ENCODE measurements at regions not wholly inside any gene's neighbourhood (a gene's known extent, or its start where the extent isn't known, plus 50 kb on each side); places are given as distances from the start of the nearest gene placed in this dataset.

DNA sequence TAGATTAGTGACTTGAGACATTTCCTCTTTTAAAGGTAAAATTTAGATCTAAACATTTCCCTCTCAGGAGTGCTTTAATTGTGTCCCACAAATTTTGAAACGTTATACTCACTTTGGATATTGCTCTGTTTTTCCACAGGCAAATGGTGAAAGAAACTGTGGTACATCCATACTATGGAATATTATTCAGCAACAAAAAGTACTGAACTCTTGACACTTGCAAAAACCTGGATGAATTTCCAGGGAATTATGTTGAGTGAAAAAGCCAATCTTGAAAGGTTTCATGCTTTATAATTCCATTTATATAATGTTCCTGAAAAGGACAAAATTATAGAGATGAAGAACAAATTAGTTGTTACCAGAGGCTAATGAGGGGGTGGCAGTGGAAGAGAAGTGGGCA lies 153.3 kb upstream of the SVIL start:
- Histone ChIP-seq H3K14ac (ENCODE audit: insufficient read depth, low read length) (no peak overlapping the region), H2BK120ac (ENCODE audit: low read depth, low read length, poor library complexity, severe bottlenecking) (no peak overlapping the region), H3K23me2 (ENCODE audit: insufficient read length, low read depth, low read length, poor library complexity, severe bottlenecking) (no peaks in the 10 kb centered on the region), H3K27me3 (ENCODE audit: insufficient read depth, low read length) (no peaks in the 10 kb centered on the region), H2AFZ (ENCODE audit: low read length) (no peak overlapping the region), H3K4me1 (ENCODE audit: insufficient read depth, low read length) (no peaks in the 10 kb centered on the region), H2BK12ac (ENCODE audit: insufficient read length, low read depth, low read length) (no peak overlapping the region), H3T11ph (ENCODE audit: low read length) (no peak overlapping the region), H3K9me3 (ENCODE audit: control insufficient read depth, low read depth, low read length) (no peaks in the 10 kb centered on the region), H4K20me1 (ENCODE audit: control insufficient read depth, insufficient read depth, insufficient read length) (no peaks in the 10 kb centered on the region), H2BK15ac (ENCODE audit: low read depth, low read length) (no peak overlapping the region), H3K79me1 (ENCODE audit: insufficient read depth, low read depth, low read length, poor library complexity, severe bottlenecking) (no peaks in the 10 kb centered on the region), H4K91ac (ENCODE audit: insufficient read length, low read depth, low read length) (no peak overlapping the region), H3K4me2 (ENCODE audit: insufficient read depth, insufficient read length, low read length) (no peak overlapping the region), H4K8ac (replicated peaks; ENCODE audit: insufficient read length, low read depth, low read length) (no peak overlapping the region), H3K23ac (ENCODE audit: insufficient read length, low read depth, low read length) (no peak overlapping the region), H3K9ac (ENCODE audit: extremely low read depth, insufficient read length, low read length) (no peak overlapping the region), H3K4ac (ENCODE audit: low read depth, low read length) (no peak overlapping the region), H3K18ac (ENCODE audit: insufficient read length, low read depth, low read length) (no peak overlapping the region), H3K56ac (ENCODE audit: insufficient read length, low read depth, low read length) (no peak overlapping the region), H3K79me2 (ENCODE audit: insufficient read depth, low read length) (no peaks in the 10 kb centered on the region), H3K27ac (ENCODE audit: insufficient read length, low read depth, low read length) (no peak overlapping the region), H2AK5ac (ENCODE audit: insufficient read length, low read length) (no peak overlapping the region), H2BK20ac (ENCODE audit: low read depth, low read length, poor library complexity, severe bottlenecking) (no peak overlapping the region), H4K5ac (ENCODE audit: insufficient read length, low read depth, low read length) (no peak overlapping the region), H2BK5ac (ENCODE audit: insufficient read length, low read length) (no peak overlapping the region)
- TF ChIP-seq, protein P1, sequence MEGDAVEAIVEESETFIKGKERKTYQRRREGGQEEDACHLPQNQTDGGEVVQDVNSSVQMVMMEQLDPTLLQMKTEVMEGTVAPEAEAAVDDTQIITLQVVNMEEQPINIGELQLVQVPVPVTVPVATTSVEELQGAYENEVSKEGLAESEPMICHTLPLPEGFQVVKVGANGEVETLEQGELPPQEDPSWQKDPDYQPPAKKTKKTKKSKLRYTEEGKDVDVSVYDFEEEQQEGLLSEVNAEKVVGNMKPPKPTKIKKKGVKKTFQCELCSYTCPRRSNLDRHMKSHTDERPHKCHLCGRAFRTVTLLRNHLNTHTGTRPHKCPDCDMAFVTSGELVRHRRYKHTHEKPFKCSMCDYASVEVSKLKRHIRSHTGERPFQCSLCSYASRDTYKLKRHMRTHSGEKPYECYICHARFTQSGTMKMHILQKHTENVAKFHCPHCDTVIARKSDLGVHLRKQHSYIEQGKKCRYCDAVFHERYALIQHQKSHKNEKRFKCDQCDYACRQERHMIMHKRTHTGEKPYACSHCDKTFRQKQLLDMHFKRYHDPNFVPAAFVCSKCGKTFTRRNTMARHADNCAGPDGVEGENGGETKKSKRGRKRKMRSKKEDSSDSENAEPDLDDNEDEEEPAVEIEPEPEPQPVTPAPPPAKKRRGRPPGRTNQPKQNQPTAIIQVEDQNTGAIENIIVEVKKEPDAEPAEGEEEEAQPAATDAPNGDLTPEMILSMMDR (conservative IDR thresholded peaks at IDR 0.05): no peak
- no CpG with 5 or more reads among the region's 1 CpG for WGBS (ENCODE audit: extremely low coverage, insufficient read length, low lambda C conversion rate)
- Mint-ChIP-seq H3K36me3 (ENCODE audit: insufficient read depth in 1 of 3, low read depth in 3 of 3) (peaks cover 0 to 2% (median 0%) of the 10 kb centered on the region in 3 experiments; a peak in 1 of 7 replicates), H3K9me3 (peaks cover 8 to 10% of the 10 kb centered on the region in 2 experiments), H3K4me3 (no peak overlapping the region), H3K4me1 (peaks cover 5 to 12% of the 10 kb centered on the region in 2 experiments), H3K27ac (no peak overlapping the region; a peak in 1 of 7 replicates), H3K27me3 (ENCODE audit: low read depth) (peaks cover 16% of the 10 kb centered on the region)
- no peak for DNase-seq
